WERI-Rb-1 (cell line): ENCODE measurements at regions not wholly inside any gene's neighbourhood (a gene's known extent, or its start where the extent isn't known, plus 50 kb on each side); places are given as distances from the start of the nearest gene placed in this dataset.

Source experiments
- DNase-seq: peaks from one replicate; pipeline ENCODE4 v3.0.0-alpha.2; 2020
- H3K27ac ChIP-seq: fragments of 250-450 bp; sonication (Bioruptor Pico); 2 replicates; pipeline ENCODE4 v1.5.1; 2020; ENCODE audit warnings: mild to moderate bottlenecking, moderate library complexity
- H3K27me3 ChIP-seq: fragments of 250-450 bp; sonication (Bioruptor Pico); 2 replicates; pipeline ENCODE4 v1.5.1; 2021; ENCODE audit warnings: mild to moderate bottlenecking, low read depth, moderate library complexity; ENCODE audit not compliant: insufficient read depth, severe bottlenecking
- H3K36me3 ChIP-seq: fragments of 250-450 bp; sonication (Bioruptor Pico); 2 replicates; pipeline ENCODE4 v1.5.1; 2020; ENCODE audit warnings: mild to moderate bottlenecking, moderate library complexity
- H3K4me3 ChIP-seq: 2 replicates; pipeline ENCODE4 v1.5.1; 2011; ENCODE audit warnings: low read depth, mild to moderate bottlenecking, control low read depth, low read length
- H3K9me3 ChIP-seq: fragments of 250-450 bp; sonication (Bioruptor Pico); 2 replicates; pipeline ENCODE4 v1.5.1; 2021; ENCODE audit warnings: mild to moderate bottlenecking, moderate library complexity; ENCODE audit not compliant: severe bottlenecking
- CTCF ChIP-seq: IDR thresholded peaks from 2 replicates; pipeline ENCODE4 v1.5.1; 2011; ENCODE audit warnings: low read depth, mild to moderate bottlenecking, control low read depth, inconsistent platforms, low read length

- Histone ChIP-seq H3K9me3 (no peaks in the 10 kb centered on the region), H3K27ac (no peak overlapping the region), H3K4me3 (no peak overlapping the region), H3K36me3 (no peaks in the 10 kb centered on the region), H3K27me3 (no peaks in the 10 kb centered on the region)
- DNase-seq: no peak
- no peak for TF ChIP-seq CTCF
Measured at GRCh38 chr3:74534611-74535010, 79.8 kb downstream of the CNTN3 start.

GRCh38 chr3:74532446-74532845 is 82.0 kb downstream of the CNTN3 start:
- TF ChIP-seq CTCF: no peak
- no peak for DNase-seq
- no peaks in the 10 kb centered on the region for H3K36me3 ChIP-seq
- H3K4me3 ChIP-seq: no peak overlapping the region
- no peaks in the 10 kb centered on the region for H3K9me3 ChIP-seq
- no peaks in the 10 kb centered on the region for H3K27me3 ChIP-seq
- no peak overlapping the region for H3K27ac ChIP-seq

GRCh38 chr3:74531491-74531890 is 83.0 kb downstream of the CNTN3 start:
- H3K36me3 ChIP-seq: no peaks in the 10 kb centered on the region
- TF ChIP-seq CTCF: no peak
- DNase-seq: no peak
- H3K9me3 ChIP-seq: no peaks in the 10 kb centered on the region
- no peaks in the 10 kb centered on the region for H3K27me3 ChIP-seq
- no peak overlapping the region for H3K4me3 ChIP-seq
- H3K27ac ChIP-seq: no peak overlapping the region

GRCh38 chr3:74529145-74529544 is 85.3 kb downstream of the CNTN3 start:
- DNase-seq: no peak
- no peak overlapping the region for H3K4me3 ChIP-seq
- no peaks in the 10 kb centered on the region for H3K36me3 ChIP-seq
- H3K27ac ChIP-seq: no peak overlapping the region
- no peaks in the 10 kb centered on the region for H3K27me3 ChIP-seq
- no peak for TF ChIP-seq CTCF
- no peaks in the 10 kb centered on the region for H3K9me3 ChIP-seq

- DNase-seq: no peak
- Histone ChIP-seq H3K27me3 (no peaks in the 10 kb centered on the region), H3K9me3 (no peaks in the 10 kb centered on the region), H3K27ac (no peak overlapping the region), H3K36me3 (no peaks in the 10 kb centered on the region), H3K4me3 (no peak overlapping the region)
- TF ChIP-seq CTCF: no peak
Measured at GRCh38 chr3:74527566-74527965, 86.9 kb downstream of the CNTN3 start.

GRCh38 chr3:74523811-74524210 is 90.6 kb downstream of the CNTN3 start:
- TF ChIP-seq CTCF: no peak
- Histone ChIP-seq H3K36me3 (no peaks in the 10 kb centered on the region), H3K27ac (no peak overlapping the region), H3K27me3 (no peaks in the 10 kb centered on the region), H3K4me3 (no peak overlapping the region), H3K9me3 (no peaks in the 10 kb centered on the region)
- DNase-seq: no peak
